ENCODE measurements at regions not wholly inside any gene's neighbourhood (a gene's known extent, or its start where the extent isn't known, plus 50 kb on each side); places are given as distances from the start of the nearest gene placed in this dataset.

DNA sequence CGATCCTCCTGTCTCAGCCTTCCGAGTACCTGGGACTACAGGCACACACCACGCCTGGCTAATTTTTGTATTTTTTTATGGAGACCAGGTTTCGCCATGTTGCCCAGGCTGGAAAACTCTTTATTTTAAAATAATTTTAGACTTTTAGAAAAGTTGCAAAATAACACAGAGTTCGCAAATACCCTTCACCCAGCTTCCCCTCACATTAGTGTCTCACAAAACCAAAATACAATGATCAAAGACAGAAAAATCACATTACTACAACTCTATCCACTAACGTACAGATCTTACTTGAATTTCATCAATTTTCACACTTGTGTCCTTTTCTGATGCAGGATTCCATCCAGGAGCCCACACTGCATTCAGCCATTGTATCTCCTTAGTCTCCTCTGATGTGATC lies 58.8 kb upstream of the ERRFI1 start:
- FAIRE-seq (no peak), DNase-seq (no peak)
- no peak overlapping the region for H3K9ac ChIP-seq (ENCODE audit: low read length in 3 of 3)
- H3K36me3 ChIP-seq (ENCODE audit: control insufficient read depth in 2 of 3, insufficient read depth in 3 of 3, low read length in 3 of 3) = no peaks in the 10 kb centered on the region
- peaks cover 0 to 4% (median 0%) of the 10 kb centered on the region in 3 donors for H3K4me1 ChIP-seq (ENCODE audit: control insufficient read depth in 2 of 3, insufficient read depth in 2 of 3, low read depth in 1 of 3, low read length in 3 of 3)
- intact Hi-C loops (cut with DNase I) = no loop called here
- no peak overlapping the region for H3K4me3 ChIP-seq (ENCODE audit: low read length in 3 of 3)
- TF ChIP-seq, protein P1, sequence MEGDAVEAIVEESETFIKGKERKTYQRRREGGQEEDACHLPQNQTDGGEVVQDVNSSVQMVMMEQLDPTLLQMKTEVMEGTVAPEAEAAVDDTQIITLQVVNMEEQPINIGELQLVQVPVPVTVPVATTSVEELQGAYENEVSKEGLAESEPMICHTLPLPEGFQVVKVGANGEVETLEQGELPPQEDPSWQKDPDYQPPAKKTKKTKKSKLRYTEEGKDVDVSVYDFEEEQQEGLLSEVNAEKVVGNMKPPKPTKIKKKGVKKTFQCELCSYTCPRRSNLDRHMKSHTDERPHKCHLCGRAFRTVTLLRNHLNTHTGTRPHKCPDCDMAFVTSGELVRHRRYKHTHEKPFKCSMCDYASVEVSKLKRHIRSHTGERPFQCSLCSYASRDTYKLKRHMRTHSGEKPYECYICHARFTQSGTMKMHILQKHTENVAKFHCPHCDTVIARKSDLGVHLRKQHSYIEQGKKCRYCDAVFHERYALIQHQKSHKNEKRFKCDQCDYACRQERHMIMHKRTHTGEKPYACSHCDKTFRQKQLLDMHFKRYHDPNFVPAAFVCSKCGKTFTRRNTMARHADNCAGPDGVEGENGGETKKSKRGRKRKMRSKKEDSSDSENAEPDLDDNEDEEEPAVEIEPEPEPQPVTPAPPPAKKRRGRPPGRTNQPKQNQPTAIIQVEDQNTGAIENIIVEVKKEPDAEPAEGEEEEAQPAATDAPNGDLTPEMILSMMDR (IDR thresholded peaks at IDR 0.05; ENCODE audit: borderline replicate concordance, extremely low read depth, insufficient read depth) = no peak
- no peak overlapping the region for H3K27ac ChIP-seq (ENCODE audit: low read depth in 2 of 2, low read length in 2 of 2)
- H3K27me3 ChIP-seq (ENCODE audit: control insufficient read depth, insufficient read depth, low read length) = no peaks in the 10 kb centered on the region
- no peaks in the 10 kb centered on the region for H3K9me3 ChIP-seq (ENCODE audit: control insufficient read depth in 2 of 3, insufficient read depth in 1 of 3, low read length in 3 of 3)

DNA sequence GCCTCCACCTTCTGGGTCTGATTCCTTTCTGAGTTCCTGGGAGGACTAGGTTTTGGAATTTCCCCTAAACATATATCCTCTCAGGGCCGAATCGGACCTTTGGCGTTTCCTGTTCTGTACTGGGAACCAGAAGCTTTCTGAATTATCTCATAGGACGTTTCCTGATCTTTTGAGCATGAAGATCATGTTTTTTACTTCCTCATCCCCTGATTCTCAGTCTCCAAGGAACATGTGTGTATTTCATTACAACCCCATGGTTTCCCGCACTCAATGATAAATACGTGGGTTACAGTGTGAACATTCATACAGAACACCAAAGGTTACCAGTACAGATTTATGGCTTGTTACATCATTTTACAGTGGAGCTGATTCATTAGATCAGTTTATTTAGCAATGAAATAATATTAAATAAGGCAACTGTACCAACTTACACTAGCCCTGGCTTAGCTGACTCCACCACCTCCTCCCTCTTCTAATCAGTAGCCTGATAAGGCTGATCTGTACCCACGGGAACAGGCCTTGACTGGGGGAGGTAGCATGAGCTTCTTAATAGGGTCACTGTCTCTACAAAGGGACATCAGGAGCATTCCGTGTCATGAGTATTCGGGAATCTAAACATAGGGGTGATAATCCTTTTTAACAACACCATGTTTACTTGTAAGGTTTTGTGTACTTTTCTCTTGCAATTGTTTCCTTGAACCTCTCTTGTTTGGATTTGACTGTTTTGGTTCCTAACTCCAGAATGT lies 57.8 kb upstream of the ERRFI1 start:
- TF ChIP-seq, protein P1 (IDR thresholded peaks at IDR 0.05; ENCODE audit: borderline replicate concordance, extremely low read depth, insufficient read depth) = no peak
- Histone ChIP-seq H3K27me3 (ENCODE audit: control insufficient read depth, insufficient read depth, low read length) (no peaks in the 10 kb centered on the region), H3K4me1 (ENCODE audit: control insufficient read depth in 2 of 3, insufficient read depth in 2 of 3, low read depth in 1 of 3, low read length in 3 of 3) (peaks cover 0 to 4% (median 2%) of the 10 kb centered on the region in 3 donors), H3K9ac (ENCODE audit: low read length in 3 of 3) (no peak overlapping the region), H3K27ac (ENCODE audit: low read depth in 2 of 2, low read length in 2 of 2) (no peak overlapping the region), H3K36me3 (ENCODE audit: control insufficient read depth in 2 of 3, insufficient read depth in 3 of 3, low read length in 3 of 3) (no peaks in the 10 kb centered on the region), H3K4me3 (ENCODE audit: low read length in 3 of 3) (no peak overlapping the region), H3K9me3 (ENCODE audit: control insufficient read depth in 2 of 3, insufficient read depth in 1 of 3, low read length in 3 of 3) (no peaks in the 10 kb centered on the region)
- DNase-seq (no peak), FAIRE-seq (no peak)
- intact Hi-C loops (cut with DNase I) = no loop called here

DNA sequence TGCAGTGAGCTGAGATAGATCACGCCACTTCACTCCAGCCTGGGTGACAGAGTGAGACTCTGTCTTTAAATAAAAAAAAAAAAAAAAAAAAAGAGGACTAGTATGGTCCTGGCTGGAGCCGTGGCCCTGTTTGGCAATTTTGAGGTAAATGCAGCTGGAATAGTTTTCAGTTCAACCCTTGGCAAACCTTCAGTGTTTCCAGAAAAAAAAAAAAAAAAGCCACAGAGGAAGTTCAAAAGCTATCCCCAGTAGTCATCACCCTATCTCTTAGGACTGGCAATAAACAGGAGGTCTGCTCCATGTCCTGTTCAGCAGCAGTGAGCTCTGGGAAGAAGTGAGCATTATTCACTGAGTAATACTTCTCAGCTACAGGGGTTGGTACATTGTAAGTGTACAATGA lies 56.8 kb upstream of the ERRFI1 start:
- TF ChIP-seq, protein P1 (IDR thresholded peaks at IDR 0.05; ENCODE audit: borderline replicate concordance, extremely low read depth, insufficient read depth) = no peak
- Histone ChIP-seq H3K4me1 (ENCODE audit: control insufficient read depth in 2 of 3, insufficient read depth in 2 of 3, low read depth in 1 of 3, low read length in 3 of 3) (peaks cover 0 to 6% (median 4%) of the 10 kb centered on the region in 3 donors), H3K27ac (ENCODE audit: low read depth in 2 of 2, low read length in 2 of 2) (no peak overlapping the region), H3K4me3 (ENCODE audit: low read length in 3 of 3) (no peak overlapping the region), H3K36me3 (ENCODE audit: control insufficient read depth in 2 of 3, insufficient read depth in 3 of 3, low read length in 3 of 3) (no peaks in the 10 kb centered on the region), H3K27me3 (ENCODE audit: control insufficient read depth, insufficient read depth, low read length) (no peaks in the 10 kb centered on the region), H3K9ac (ENCODE audit: low read length in 3 of 3) (no peak overlapping the region), H3K9me3 (ENCODE audit: control insufficient read depth in 2 of 3, insufficient read depth in 1 of 3, low read length in 3 of 3) (no peaks in the 10 kb centered on the region)
- intact Hi-C loops (cut with DNase I) = no loop called here
- DNase-seq = no peak
- no peak for FAIRE-seq
